ENCODE measurements at regions not wholly inside any gene's neighbourhood (a gene's known extent, or its start where the extent isn't known, plus 50 kb on each side); places are given as distances from the start of the nearest gene placed in this dataset.

GRCh38 chr20:55239269-55239668 lies 763.9 kb downstream of the DOK5 start:
- Histone ChIP-seq H3K18ac (ENCODE audit: insufficient read length, low read depth, low read length) (no peak overlapping the region), H4K91ac (ENCODE audit: insufficient read length, low read depth, low read length) (no peak overlapping the region), H3K4me1 (ENCODE audit: insufficient read depth, low read length) (no peaks in the 10 kb centered on the region), H3K27me3 (ENCODE audit: insufficient read depth, low read length) (no peaks in the 10 kb centered on the region), H3K9me3 (ENCODE audit: control insufficient read depth, low read depth, low read length) (no peaks in the 10 kb centered on the region), H4K8ac (replicated peaks; ENCODE audit: insufficient read length, low read depth, low read length) (no peak overlapping the region), H2BK12ac (ENCODE audit: insufficient read length, low read depth, low read length) (no peak overlapping the region), H3K14ac (ENCODE audit: insufficient read depth, low read length) (no peak overlapping the region), H4K20me1 (ENCODE audit: control insufficient read depth, insufficient read depth, insufficient read length) (no peaks in the 10 kb centered on the region), H2BK15ac (ENCODE audit: low read depth, low read length) (no peak overlapping the region), H3K9ac (ENCODE audit: extremely low read depth, insufficient read length, low read length) (no peak overlapping the region), H2AK5ac (ENCODE audit: insufficient read length, low read length) (no peak overlapping the region), H3K4ac (ENCODE audit: low read depth, low read length) (no peak overlapping the region), H3K56ac (ENCODE audit: insufficient read length, low read depth, low read length) (no peak overlapping the region), H3K79me1 (ENCODE audit: insufficient read depth, low read depth, low read length, poor library complexity, severe bottlenecking) (no peaks in the 10 kb centered on the region), H4K5ac (ENCODE audit: insufficient read length, low read depth, low read length) (no peak overlapping the region), H3K23ac (ENCODE audit: insufficient read length, low read depth, low read length) (no peak overlapping the region), H2BK20ac (ENCODE audit: low read depth, low read length, poor library complexity, severe bottlenecking) (no peak overlapping the region), H3K23me2 (ENCODE audit: insufficient read length, low read depth, low read length, poor library complexity, severe bottlenecking) (no peaks in the 10 kb centered on the region), H3T11ph (ENCODE audit: low read length) (no peak overlapping the region), H3K27ac (ENCODE audit: insufficient read length, low read depth, low read length) (no peak overlapping the region), H3K79me2 (ENCODE audit: insufficient read depth, low read length) (no peaks in the 10 kb centered on the region), H2AFZ (ENCODE audit: low read length) (no peak overlapping the region), H3K4me2 (ENCODE audit: insufficient read depth, insufficient read length, low read length) (no peak overlapping the region), H2BK120ac (ENCODE audit: low read depth, low read length, poor library complexity, severe bottlenecking) (no peak overlapping the region), H2BK5ac (ENCODE audit: insufficient read length, low read length) (no peak overlapping the region)
- no peak for TF ChIP-seq CTCF (conservative IDR thresholded peaks at IDR 0.05)
- Mint-ChIP-seq H3K27ac (no peak overlapping the region), H3K36me3 (ENCODE audit: insufficient read depth in 1 of 3, low read depth in 3 of 3) (peaks cover 0 to 5% (median 0%) of the 10 kb centered on the region in 3 experiments; a peak in 2 of 7 replicates), H3K27me3 (ENCODE audit: low read depth) (no peaks in the 10 kb centered on the region; the same call in 1 of the 2 replicates), H3K4me1 (no peaks in the 10 kb centered on the region), H3K4me3 (no peak overlapping the region), H3K9me3 (peaks cover 5 to 7% of the 10 kb centered on the region in 2 experiments; a peak in 4 of 5 replicates)
- WGBS (ENCODE audit: extremely low coverage, insufficient read length, low lambda C conversion rate): no CpG with 5 or more reads among the region's 1 CpG
- DNase-seq: no peak

All from H9 (cell line).